HepG2 (cell line): ENCODE measurements at regions not wholly inside any gene's neighbourhood (a gene's known extent, or its start where the extent isn't known, plus 50 kb on each side); places are given as distances from the start of the nearest gene placed in this dataset.

Experiments
- CHD4 ChIP-seq: fragments of 200-600 bp; sonication (generic); IDR thresholded peaks from 2 replicates; pipeline ENCODE4 v1.7.0; 2017; ENCODE audit warnings: mild to moderate bottlenecking, low read length, borderline replicate concordance
- EZH2 ChIP-seq: conservative IDR thresholded peaks from 2 replicates; pipeline ENCODE4 v1.6.1; 2012; ENCODE audit warnings: mild to moderate bottlenecking, low read depth, low read length, moderate library complexity
- ZNF816 ChIP-seq: sonication (generic); formaldehyde crosslinking; IDR thresholded peaks from 2 replicates; pipeline ENCODE4 v1.8.0; 2022; ENCODE audit warnings: missing genetic modification reagents, mild to moderate bottlenecking, borderline replicate concordance

DNA sequence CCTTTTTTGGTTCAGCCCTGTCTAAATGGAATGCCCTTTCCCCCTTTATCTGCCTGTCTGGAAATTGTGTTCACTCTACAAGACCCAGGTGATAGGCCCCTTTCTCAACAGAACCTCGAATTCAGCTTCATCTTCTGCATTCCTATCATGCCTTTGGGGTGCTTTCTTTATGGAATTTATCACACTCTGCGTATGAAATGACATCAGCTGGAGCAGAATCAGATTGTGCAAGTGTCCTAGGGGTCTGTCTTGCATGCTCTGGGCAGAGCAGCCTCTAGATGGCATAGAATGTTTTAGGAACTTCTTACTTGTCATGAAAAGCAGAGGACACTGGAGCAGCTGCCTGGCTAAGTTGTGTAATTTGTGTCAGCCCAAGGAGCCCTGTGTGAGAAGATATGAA lies 84.9 kb downstream of the ISL1 start:
- TF ChIP-seq CHD4 (no peak), ZNF816 (CRISPR knock-in tag) (no peak), EZH2 (no peak)
